Endothelial cell (in vitro differentiated cells): ENCODE measurements at regions not wholly inside any gene's neighbourhood (a gene's known extent, or its start where the extent isn't known, plus 50 kb on each side); places are given as distances from the start of the nearest gene placed in this dataset.

Source experiments
- DNase-seq: peaks from one replicate; pipeline ENCODE4 v3.0.0; 2021; ENCODE audit warnings: low spot score
- H3K27ac Mint-ChIP-seq: one replicate; pipeline ENCODE4 v1.8.0; 2021; ENCODE audit warnings: mixed read lengths, inconsistent platforms; ENCODE audit not compliant: unreplicated experiment
- H3K27me3 Mint-ChIP-seq: one replicate; pipeline ENCODE4 v1.8.0; 2021; ENCODE audit warnings: mild to moderate bottlenecking, moderate library complexity, mixed read lengths, inconsistent platforms; ENCODE audit not compliant: unreplicated experiment
- H3K36me3 Mint-ChIP-seq: one replicate; pipeline ENCODE4 v1.8.0; 2021; ENCODE audit warnings: mild to moderate bottlenecking, low read depth, mixed read lengths, inconsistent platforms; ENCODE audit not compliant: unreplicated experiment
- H3K4me1 Mint-ChIP-seq: one replicate; pipeline ENCODE4 v1.8.0; 2021; ENCODE audit warnings: mild to moderate bottlenecking, mixed read lengths, inconsistent platforms; ENCODE audit not compliant: unreplicated experiment
- H3K4me3 Mint-ChIP-seq: one replicate; pipeline ENCODE4 v1.8.0; 2021; ENCODE audit warnings: mild to moderate bottlenecking, mixed read lengths, inconsistent platforms; ENCODE audit not compliant: unreplicated experiment
- H3K9me3 Mint-ChIP-seq: one replicate; pipeline ENCODE4 v1.8.0; 2021; ENCODE audit warnings: mixed read lengths, inconsistent platforms; ENCODE audit not compliant: unreplicated experiment
- CTCF ChIP-seq: fragments of 200-600 bp; sonication (generic); IDR thresholded peaks from one replicate; pipeline ENCODE4 v1.5.0; 2021; ENCODE audit warnings: antibody characterized with exemption; ENCODE audit not compliant: unreplicated experiment

- no peak for TF ChIP-seq CTCF
- H3K27ac Mint-ChIP-seq: no peak overlapping the region
- H3K9me3 Mint-ChIP-seq: peaks cover 12% of the 10 kb centered on the region
- H3K36me3 Mint-ChIP-seq: peaks cover 16% of the 10 kb centered on the region
- peaks cover 4% of the 10 kb centered on the region for H3K27me3 Mint-ChIP-seq
- no peak for DNase-seq
- H3K4me1 Mint-ChIP-seq: peaks cover 3% of the 10 kb centered on the region
- H3K4me3 Mint-ChIP-seq: no peak overlapping the region
These were observed 123.3 kb upstream of the PLXNC1 start for GRCh38 chr12:94025068-94025467.

DNA sequence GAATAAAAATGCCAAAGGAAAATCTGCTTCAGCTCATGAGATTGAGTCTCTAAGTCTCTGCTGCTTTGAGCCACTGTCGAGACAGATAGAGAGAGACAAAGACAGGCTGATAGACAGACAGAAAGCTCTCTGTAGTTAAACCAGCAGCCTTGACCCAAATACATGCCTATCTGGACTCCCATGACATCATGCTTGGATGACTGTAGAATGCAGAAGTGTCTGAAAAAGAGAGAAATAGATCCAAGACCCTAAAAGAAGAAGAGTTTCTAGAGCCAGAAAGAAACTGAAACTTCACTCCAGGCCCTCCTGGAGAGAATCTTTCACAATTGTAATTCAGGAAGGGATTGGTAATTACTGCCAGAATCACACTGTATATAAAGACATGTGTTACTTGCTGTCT lies 122.6 kb upstream of the PLXNC1 start:
- H3K36me3 Mint-ChIP-seq: peaks cover 16% of the 10 kb centered on the region
- H3K4me3 Mint-ChIP-seq: no peak overlapping the region
- H3K27ac Mint-ChIP-seq: no peak overlapping the region
- TF ChIP-seq CTCF: no peak
- peaks cover 6% of the 10 kb centered on the region for H3K4me1 Mint-ChIP-seq
- no peak for DNase-seq
- H3K27me3 Mint-ChIP-seq: peaks cover 4% of the 10 kb centered on the region
- H3K9me3 Mint-ChIP-seq: peaks cover 12% of the 10 kb centered on the region

- H3K36me3 Mint-ChIP-seq: peaks cover 16% of the 10 kb centered on the region
- H3K27me3 Mint-ChIP-seq: peaks cover 9% of the 10 kb centered on the region
- H3K4me3 Mint-ChIP-seq: no peak overlapping the region
- H3K9me3 Mint-ChIP-seq: peaks cover 12% of the 10 kb centered on the region
- peaks cover 13% of the 10 kb centered on the region for H3K4me1 Mint-ChIP-seq
- no peak for TF ChIP-seq CTCF
- no peak overlapping the region for H3K27ac Mint-ChIP-seq
- DNase-seq: no peak
These were observed 121.8 kb upstream of the PLXNC1 start for GRCh38 chr12:94026596-94026995.

GRCh38 chr12:94027561-94027960 lies 120.8 kb upstream of the PLXNC1 start:
- Mint-ChIP-seq H3K4me1 (peaks cover 15% of the 10 kb centered on the region), H3K9me3 (peaks cover 12% of the 10 kb centered on the region), H3K27me3 (peaks cover 7% of the 10 kb centered on the region), H3K36me3 (peaks cover 16% of the 10 kb centered on the region), H3K27ac (no peak overlapping the region), H3K4me3 (no peak overlapping the region)
- DNase-seq: no peak
- no peak for TF ChIP-seq CTCF

GRCh38 chr12:94031763-94032162 lies 116.6 kb upstream of the PLXNC1 start:
- Mint-ChIP-seq H3K27me3 (peaks cover 7% of the 10 kb centered on the region), H3K27ac (no peak overlapping the region), H3K4me1 (peaks cover 19% of the 10 kb centered on the region), H3K9me3 (peaks cover 5% of the 10 kb centered on the region), H3K36me3 (peaks cover 5% of the 10 kb centered on the region), H3K4me3 (no peak overlapping the region)
- DNase-seq: no peak
- no peak for TF ChIP-seq CTCF
